ENCODE measurements at regions not wholly inside any gene's neighbourhood (a gene's known extent, or its start where the extent isn't known, plus 50 kb on each side); places are given as distances from the start of the nearest gene placed in this dataset.

DNA sequence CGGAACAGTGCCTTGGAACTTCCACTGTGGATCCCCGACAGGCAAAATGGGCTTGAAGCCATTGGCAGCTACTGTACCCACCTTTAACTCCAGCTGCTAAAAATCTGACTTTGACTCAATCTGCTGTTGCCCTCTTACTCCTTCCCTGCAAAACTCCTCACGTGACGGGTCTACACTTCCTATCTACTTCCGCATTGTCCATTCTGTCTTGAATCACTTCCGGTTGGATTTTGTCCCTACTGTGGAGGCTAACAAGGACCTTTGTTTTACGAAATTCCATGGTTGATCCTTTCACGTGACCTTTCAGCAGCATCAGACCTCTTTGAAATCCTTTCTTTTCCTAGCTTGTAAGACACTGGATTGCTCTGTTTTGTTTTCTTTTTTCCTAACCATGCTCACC is 268.4 kb downstream of the PRDM2 start:
- no peak for DNase-seq (ENCODE audit: low spot score)

DNA sequence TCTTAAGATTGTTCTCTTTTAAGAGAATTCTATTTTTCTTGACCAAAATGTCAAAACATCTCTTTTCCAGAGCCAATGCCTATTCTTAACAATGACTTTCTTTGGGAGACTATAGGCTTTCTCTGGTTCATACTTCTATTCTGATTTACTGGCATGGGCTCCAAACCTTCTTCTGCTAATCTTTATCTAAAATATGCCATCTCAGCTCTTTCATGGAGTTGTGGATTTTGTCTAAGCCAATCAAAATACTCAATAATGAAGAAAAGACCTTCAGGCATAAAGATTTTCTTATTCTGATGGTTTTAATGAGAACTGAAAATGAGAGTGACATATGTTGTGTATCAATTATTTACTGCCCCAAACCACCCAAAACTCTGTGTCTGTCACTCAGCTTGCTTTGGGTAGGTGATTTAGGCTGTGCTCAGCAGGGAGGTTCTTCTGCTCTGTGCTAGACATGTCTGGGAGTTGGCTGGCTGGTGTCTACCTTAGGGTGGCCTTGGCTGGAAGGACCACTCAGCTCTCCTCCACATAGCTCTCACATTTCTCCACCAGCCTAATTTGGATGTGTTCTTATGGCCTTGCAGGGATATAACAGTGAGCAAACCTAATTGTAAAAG is 270.8 kb downstream of the PRDM2 start:
- no peak for DNase-seq (ENCODE audit: low spot score)

DNA sequence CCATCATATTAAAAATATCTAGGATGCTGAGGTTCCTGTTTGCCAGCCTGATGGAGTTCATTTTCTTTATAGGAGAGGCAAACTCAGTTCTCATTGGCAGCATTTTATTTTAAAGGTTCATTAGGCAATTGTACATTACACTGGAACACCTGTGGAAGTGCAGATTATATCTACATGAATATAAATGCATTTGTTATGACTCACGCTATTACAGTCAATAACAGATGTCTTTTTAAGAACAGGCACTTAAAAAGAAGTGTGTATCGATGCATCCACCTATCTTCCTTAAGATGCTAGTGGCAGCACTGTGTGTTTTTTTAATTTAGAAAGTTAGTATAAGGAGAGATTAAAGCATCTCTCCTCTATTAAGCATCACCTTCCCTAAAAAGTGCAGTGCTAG is 276.5 kb downstream of the PRDM2 start:
- no peak for DNase-seq (ENCODE audit: low spot score)

DNA sequence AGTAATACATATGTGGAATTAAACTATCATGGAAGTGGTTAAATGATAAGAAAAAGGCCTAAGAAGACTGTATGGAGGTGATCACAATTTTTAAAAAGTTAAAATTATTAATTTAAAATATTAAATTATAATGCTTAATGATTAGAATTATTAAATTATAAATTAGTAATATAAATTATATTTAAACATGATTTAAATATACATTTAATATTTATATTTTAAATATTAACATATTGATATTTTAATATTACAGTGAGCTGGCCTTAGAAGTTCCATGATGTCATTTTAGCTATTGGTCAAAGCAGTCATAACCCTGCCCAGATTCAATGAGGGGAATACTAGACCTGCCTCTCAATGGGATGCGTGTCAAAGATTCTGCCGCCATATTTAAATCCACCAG is 281.2 kb downstream of the PRDM2 start:
- no peak for DNase-seq (ENCODE audit: low spot score)

DNA sequence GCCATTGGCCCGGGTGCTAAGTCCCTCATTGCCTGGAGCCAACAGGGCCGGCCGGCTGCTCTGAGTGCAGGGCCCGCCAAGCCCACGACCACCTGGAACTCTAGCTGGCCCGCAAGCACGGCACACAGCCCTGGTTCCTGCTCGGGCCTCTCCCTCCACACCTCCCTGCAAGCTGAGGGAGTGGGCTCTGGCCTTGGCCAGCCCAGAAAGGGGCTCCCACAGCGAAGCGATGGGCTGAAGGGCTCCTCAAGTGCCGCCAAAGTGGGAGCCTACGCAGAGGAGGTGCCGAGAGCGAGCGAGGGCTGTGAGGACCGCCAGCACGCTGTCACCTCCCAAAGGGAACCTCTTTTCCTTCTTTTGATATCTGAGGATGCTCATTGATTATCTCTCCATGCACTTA is 283.4 kb downstream of the PRDM2 start:
- DNase-seq (ENCODE audit: low spot score): no peak

DNA sequence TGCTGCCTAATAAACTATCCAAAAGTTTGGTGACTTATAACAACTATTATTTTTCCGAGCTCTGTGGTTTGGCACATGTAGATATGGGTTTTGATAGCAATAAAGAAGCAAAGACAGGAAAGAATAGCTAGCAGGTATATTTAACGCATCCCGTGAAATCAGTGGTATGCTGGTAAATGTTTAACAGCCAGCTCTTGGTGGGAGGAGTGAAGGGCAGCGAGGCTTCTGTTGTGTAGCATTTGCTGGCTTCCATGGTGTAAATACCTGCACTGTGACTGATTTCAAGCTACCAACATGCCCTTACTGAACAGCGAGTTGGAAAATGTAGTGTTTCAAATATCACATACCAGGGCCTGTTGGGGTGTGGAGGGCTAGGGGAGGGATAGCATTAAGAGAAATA is 291.0 kb downstream of the PRDM2 start:
- DNase-seq (ENCODE audit: low spot score): no peak

DNA sequence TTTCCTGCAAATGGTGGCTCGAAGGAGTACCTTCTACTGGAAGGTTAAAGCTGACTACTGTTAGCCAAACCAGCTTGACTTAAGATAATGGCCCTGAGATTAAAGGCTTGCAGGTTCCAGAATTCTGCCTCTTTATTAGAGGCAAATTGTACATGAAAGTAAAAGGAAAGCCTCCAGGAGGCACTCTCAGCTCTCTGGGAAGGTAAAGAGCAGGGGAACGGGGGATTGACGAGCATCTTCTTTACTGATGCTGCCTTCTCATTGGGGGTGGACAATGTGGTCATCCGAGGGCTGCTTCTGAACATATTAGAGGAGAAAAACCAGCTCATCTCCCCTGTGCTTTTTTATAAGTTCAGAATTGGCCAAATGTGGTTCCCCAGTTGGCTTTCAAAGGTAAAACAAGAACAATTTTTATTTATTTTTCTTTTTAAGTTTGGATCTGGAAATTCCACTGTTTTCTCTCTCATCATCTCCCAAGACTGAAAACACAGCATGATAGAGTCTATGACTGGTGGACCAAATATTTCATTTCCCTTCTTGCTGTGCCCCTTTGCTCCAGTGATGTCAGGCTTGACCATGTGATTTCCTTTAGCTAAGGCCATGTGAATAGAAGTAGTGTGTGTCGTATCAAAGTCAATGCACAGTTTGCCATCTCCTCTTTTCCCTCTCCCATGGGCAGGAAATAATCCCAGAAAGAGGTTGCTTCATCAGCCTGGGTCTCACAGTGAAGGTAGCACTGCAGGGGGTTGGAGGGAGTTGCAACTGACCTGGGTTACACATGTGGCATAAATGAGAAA is 292.7 kb downstream of the PRDM2 start:
- DNase-seq (ENCODE audit: low spot score): no peak

DNA sequence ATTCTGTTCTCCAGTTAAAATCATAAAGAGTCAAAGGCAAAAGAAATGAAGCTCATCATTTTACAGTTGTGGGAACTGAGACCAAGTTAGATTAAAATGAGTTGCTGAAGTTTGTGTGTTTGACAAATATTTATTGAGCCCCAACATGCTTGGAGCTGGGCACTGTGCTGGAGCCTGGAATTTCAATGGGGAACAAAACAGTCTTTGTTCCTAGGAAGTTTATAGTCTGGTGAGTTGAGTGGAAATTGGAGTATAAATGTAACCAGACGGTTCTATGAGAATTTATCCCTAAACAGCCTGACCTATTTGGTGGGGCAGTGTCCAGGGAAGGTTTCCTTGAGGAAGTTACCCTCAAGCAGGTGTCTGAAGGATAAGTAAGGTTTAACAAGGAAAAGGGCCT is 294.4 kb downstream of the PRDM2 start:
- no peak for DNase-seq (ENCODE audit: low spot score)

DNA sequence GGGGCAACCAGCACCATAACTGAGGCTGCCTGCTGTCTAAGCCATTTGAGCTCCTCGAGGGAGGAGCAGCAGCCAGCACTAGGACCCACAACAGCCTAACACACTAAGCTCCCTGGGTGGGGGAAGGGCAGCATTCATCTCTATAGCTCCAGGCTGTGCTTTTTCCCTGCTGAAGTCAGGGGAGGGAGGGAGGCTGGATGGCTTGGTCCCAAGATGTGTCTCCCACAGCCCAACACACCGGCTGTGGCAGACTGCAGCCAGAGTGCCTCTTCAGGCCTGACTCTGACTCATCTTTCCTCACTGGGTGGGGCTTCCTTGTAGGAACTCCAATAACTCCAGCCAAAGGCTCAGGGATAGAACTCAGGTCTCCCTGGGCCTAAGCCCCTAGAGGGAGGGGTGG is 296.3 kb downstream of the PRDM2 start:
- DNase-seq (ENCODE audit: low spot score): no peak

DNA sequence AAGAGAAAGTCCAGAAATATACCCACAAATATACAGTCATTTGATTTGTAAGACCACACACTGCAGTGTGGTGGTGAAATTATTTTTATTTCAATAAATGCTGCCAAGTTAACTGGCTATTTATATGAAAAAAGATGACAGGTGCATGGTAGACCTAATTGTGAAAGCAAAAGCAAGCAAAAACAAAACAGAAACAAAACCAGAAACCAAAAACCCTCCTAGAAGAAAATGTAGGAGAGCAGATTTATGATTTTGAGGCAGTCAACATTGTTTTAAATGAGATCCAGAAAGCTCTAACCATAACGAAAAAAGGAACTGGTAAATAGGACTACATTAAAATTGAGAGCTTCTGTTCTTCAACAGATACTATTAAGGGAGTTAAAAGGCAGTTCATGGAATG is 303.6 kb downstream of the PRDM2 start:
- DNase-seq (ENCODE audit: low spot score): no peak

DNA sequence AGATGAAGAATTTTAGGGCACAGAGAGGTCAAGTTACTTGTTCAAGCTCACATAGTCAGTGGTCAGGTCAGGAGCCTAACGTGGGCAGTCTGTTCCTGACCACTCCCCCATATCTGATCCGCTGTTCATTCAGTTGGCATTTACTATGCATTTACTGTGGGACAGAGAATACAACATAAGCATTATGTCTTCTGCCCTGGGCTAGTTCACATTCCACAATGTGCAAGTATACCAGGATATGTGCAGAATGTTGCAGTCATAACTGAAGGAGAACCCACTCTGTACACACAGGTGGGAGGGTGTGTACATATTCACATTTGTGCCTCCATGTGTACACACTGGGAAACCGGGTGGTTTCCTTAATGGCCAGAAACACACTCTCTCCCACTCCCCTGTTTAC is 309.6 kb downstream of the PRDM2 start:
- DNase-seq (ENCODE audit: low spot score): no peak

DNA sequence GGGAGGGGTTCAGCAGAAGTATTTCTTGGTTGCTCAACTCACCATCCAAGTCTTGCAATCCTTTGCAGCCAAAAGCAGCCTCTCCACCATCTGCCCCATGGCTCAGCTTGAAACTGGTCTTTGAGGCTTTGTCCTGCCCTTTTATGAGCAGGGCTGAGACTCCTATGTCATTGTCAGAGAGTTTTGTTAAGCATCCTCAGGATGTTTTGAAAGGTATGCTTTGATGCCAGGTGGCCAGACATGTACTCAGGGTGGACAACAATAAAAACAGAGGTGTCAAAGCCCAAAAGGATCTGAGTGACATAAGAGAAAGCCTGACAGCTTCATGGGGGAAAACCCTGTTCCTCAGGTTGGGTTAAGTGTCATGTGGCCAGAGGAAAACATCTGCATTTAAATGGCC is 310.5 kb downstream of the PRDM2 start:
- no peak for DNase-seq (ENCODE audit: low spot score)

DNA sequence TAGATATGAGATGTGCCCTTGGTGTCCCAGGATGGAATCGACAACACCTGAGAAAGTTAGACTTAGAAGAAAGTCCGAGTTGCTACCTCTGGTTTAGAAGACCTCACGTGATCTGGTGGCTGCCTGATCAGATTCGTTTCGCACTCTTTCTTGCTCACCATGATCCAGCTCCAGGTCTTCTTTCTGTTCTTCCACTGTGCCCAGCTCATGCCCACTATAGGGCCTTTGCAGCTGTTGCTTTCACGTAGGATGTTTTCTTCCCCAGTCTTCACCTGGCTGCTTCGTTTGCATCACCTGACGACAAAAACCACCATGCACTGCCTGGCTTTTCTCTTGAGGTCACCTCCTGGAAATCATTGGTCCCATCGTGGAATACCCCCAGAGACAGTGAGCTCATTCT is 311.1 kb downstream of the PRDM2 start:
- DNase-seq (ENCODE audit: low spot score): no peak

DNA sequence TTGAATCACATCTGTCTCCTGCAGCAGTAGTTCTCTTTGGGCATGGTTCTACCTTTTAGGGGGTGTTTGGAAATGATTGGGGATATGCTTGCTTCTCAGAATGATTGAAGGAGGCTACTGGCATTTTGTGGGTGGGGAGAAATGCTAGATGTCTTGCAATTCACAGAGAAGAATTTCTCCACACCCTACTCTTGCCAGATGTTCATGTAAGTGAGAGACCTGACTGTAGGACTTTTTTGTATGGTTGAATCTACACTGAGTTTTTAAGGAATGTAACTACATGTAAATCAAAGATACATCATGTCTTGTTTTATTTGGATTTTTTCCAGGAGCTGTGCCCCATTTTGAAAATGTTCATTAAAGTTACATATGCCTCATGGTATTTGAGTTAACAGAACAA is 311.9 kb downstream of the PRDM2 start:
- no peak for DNase-seq (ENCODE audit: low spot score)

DNA sequence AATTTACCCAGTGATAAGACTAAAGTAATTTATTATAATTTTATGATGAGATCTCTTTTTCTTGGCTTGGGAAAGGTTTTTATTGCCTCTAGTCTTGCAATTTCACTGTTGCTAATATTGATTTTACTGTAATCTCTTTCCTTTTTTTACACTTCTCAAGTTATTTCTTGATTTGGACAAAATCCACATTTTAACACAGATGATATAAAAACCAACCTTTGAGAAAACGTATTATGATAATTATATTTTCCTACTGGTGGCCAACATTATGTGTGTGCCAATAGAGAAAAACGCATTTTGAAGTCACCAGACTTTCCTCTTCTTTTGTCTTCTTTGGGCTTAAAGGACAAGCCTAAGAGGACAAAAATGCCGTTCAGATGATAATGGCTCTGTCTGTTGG is 314.9 kb downstream of the PRDM2 start:
- no peak for DNase-seq (ENCODE audit: low spot score)

DNA sequence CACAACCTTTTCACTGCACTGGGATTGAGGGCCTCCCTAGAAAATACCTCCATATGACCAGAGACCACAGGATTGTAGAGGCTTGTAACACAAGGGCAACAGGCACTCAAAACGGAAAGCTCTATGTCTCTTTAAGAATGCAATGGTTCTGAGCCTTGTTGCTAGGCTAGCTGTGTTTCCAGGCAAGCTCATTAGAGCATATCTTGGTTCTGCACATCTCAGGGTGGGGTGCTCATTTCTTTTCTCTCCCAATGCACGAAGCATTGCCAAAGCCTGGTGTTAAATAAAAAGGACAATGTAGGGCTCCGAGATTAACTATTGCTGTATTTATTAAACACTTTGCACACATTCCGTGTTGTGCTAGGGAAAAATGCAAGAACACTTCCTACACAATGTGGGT is 315.9 kb downstream of the PRDM2 start:
- no peak for DNase-seq (ENCODE audit: low spot score)

DNA sequence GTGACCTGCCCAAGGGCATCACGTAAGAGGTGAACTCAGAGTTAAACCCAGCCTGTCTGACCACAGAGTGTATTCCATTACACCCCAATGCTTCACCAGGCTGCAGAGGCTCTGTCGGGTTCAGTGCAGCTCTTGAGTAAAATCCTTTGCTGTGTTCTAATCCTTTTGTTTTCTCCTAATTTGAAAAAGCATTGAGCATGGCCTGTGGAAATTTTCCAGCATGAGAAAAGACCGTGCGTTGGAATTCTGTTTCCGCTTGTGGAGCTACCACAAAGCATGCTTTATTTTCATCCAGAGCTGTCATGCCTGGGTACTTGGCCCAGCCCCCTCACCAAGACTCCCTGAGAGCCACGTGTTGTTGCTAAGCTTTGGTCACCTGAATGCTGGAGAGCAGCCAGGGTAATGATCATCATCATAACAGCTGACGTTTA is 317.6 kb downstream of the PRDM2 start:
- no peak for DNase-seq (ENCODE audit: low spot score)

DNA sequence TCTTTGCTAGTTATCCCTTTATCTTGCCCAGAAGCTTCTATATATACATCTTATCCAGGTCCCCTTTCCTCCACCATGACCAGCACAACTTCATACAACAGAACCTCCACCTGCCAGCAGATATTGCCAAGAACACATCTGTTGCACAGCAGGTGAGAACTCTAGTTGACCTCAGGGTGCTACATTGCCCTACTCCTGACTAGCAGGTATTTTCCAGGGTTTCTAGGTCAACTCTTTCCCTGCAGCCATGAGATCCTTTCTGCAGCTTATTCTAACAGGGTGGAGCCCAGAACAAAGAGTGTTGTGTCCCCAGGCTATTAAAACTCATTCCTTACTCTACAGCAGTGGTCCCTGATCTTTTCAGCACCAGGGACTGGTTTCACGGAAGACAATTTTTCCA is 319.5 kb downstream of the PRDM2 start:
- no peak for DNase-seq (ENCODE audit: low spot score)

DNA sequence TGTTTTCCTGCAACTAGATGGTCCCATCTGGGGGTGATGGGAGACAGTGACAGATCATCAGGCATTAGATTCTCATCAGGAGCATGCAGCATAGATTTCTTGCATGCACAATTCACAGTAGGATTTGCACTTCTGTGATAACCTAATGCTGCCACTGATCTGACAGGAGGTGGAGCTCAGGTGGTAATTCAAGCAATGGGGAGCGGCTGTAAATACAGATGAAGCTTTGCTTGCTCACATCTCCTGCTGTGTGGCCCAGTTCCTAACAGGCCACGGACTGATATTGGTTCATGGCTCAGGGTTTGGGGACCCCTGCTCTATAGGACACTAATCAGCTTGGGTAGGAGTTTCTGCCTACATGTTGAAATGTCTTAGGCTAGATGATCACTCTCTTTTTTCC is 320.0 kb downstream of the PRDM2 start:
- no peak for DNase-seq (ENCODE audit: low spot score)

DNA sequence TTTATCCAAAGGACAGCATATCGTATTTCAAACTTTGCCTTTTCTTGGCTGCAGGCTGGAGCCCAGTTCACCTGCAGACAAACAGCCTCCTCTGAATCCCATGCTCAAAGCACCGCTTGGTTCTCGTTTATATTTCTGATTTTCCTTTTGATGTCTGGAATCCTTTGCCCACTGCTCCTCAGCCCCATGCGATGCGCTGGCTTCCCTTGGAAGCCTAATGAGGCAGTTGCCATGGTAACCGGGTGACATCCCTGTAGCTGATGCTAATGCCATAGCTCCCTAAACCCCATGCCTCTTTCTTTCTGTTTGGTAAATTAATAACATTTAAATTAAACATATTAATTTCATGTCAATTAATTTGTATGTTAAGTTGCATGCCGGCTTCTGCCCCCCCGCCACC is 327.1 kb downstream of the PRDM2 start:
- DNase-seq (ENCODE audit: low spot score): no peak

DNA sequence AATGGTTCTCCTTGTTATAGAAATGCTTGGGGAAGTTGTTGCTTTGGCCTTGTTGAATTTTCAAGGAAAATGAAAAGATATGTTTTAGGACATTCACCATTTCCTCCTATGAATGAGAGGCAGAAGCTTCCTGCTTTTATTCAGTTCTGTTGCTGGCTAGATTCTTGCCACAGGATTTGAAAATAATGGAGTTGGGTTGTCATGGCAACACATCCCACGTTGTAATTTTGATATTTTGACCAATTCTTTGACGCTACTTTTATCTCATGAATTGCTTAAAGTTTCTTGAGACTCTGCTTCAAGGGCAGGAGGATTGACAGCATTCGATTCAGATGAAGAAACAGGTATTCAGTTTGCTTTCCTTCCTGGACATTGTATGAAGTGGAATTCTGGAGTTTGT is 331.5 kb downstream of the PRDM2 start:
- no peak for DNase-seq (ENCODE audit: low spot score)

DNA sequence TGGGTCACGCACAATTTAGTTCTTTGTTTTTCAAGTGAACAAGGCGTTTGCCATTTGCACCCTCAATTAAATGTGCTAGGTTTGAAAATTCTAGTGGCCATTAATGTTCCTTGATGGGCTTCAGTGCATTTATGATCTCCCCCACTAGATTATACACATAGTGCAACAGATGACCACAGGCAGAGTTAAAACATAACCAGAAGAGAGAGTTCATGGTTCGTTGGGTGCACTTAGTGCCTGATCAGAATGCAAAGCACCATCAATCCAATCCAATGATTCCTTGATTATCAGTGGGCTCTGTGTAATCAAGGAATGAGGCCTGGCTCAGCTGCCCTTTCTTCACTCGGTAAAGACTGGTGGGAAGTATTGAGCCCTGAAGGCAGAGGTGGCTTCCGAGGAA is 334.5 kb downstream of the PRDM2 start:
- no peak for DNase-seq (ENCODE audit: low spot score)

DNA sequence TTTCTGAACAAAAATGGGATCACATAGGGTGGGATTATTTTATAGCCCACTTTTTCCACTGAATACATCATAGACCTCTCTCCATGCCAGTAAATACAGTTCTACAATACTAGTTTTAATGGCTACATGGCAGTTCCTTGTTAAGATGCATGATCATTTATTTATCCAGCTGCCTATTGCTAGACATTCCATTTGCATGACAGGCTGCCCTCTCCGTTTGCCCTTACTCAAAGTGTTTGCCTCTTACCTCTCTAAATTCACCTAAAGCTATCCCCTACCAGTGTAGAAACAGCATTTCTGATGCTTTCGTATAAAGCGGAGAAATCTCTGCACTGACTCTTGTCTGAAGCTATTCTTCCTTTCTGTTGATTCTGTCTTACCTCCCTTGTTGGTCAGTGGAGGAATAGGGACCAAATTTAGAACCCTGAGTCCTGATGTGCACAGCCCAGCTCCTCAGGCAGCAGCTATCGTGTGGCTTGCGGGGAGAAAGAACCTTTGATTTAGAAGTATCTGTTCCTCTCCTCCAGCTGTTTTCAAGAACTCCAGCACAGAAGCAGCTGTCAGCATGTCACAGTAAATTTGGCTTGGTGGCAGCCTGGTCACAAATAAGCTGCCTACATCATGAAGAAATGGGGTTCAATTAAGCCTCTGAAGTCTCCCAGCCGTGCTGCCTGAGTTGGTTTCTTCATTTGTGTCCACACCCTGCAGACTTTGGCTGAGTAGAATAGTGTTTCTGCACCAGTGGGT is 337.3 kb downstream of the PRDM2 start:
- DNase-seq (ENCODE audit: low spot score): no peak

All from ureter (tissue), 1 donor.